Coronary artery (tissue), 2 donors: ENCODE measurements at regions not wholly inside any gene's neighbourhood (a gene's known extent, or its start where the extent isn't known, plus 50 kb on each side); places are given as distances from the start of the nearest gene placed in this dataset.

Source experiments
- DNase-seq: peaks from one replicate; pipeline ENCODE4 v3.0.0-alpha.2; 2017; ENCODE audit warnings: low spot score
- H3K27ac ChIP-seq, 2 donors: fragments of 200-600 bp; sonication (generic); one replicate each; pipeline ENCODE4 v1.5.1; 2016 to 2019
- H3K4me3 ChIP-seq: fragments of 200-600 bp; sonication (generic); 2 replicates; pipeline ENCODE4 v1.5.1; 2016; ENCODE audit warnings: mild to moderate bottlenecking, moderate library complexity
- CTCF ChIP-seq: fragments of 200-600 bp; sonication (generic); IDR thresholded peaks from one replicate; pipeline ENCODE4 v1.5.1; 2019; ENCODE audit warnings: antibody characterized with exemption

- no peak for DNase-seq
- no peak overlapping the region for H3K27ac ChIP-seq
- H3K4me3 ChIP-seq, result no peak overlapping the region
- no peak for TF ChIP-seq CTCF
Measured at GRCh38 chr13:73674570-73674969, 459.6 kb downstream of the KLF12 start.

- Histone ChIP-seq H3K4me3 (no peak overlapping the region), H3K27ac (no peak overlapping the region)
- TF ChIP-seq CTCF, result no peak
- DNase-seq, result no peak
Measured at GRCh38 chr13:73673931-73674330, 460.3 kb downstream of the KLF12 start.

GRCh38 chr13:73672492-73672891 is 461.7 kb downstream of the KLF12 start:
- Histone ChIP-seq H3K4me3 (no peak overlapping the region), H3K27ac (no peak overlapping the region)
- no peak for DNase-seq
- TF ChIP-seq CTCF, result no peak

GRCh38 chr13:73671732-73672131 is 462.5 kb downstream of the KLF12 start:
- H3K27ac ChIP-seq, result no peak overlapping the region
- H3K4me3 ChIP-seq, result no peak overlapping the region
- DNase-seq, result no peak
- TF ChIP-seq CTCF, result no peak

GRCh38 chr13:73671011-73671410 is 463.2 kb downstream of the KLF12 start:
- no peak for DNase-seq
- H3K27ac ChIP-seq, result no peak overlapping the region
- H3K4me3 ChIP-seq, result no peak overlapping the region
- TF ChIP-seq CTCF, result no peak

- TF ChIP-seq CTCF, result no peak
- no peak for DNase-seq
- Histone ChIP-seq H3K4me3 (no peak overlapping the region), H3K27ac (no peak overlapping the region)
Measured at GRCh38 chr13:73667756-73668155, 466.4 kb downstream of the KLF12 start.

- H3K4me3 ChIP-seq, result no peak overlapping the region
- DNase-seq, result no peak
- no peak overlapping the region for H3K27ac ChIP-seq
- TF ChIP-seq CTCF, result no peak
Measured at GRCh38 chr13:73665261-73665660, 468.9 kb downstream of the KLF12 start.
